SHP77 (cell line): ENCODE measurements at regions not wholly inside any gene's neighbourhood (a gene's known extent, or its start where the extent isn't known, plus 50 kb on each side); places are given as distances from the start of the nearest gene placed in this dataset.

Experiments used
- DNase-seq, 2 experiments: peaks; one replicate each; lab custom pipeline; 2025; lab: John Stamatoyannopoulos, UW

DNA sequence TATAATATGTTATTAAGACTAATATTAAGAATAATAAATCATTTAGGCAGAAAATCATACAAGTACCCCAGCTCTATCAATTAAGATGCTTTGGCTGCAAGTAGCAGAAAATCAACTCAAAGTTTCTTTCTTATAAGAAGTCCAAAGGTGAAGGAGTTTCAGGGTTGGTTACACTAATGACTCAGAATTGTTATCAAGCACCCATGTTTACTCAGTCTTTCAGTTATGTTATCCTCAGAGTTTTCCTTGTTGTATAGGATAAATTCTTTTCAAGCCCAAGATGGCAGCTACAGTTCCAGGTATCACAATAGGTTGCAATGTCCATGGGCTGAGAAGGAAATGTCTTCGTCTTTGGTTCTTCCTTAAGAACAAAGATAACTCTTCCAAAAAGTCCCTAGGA lies 163.6 kb downstream of the TNFSF18 start:
- no peak for DNase-seq

- no peak for DNase-seq
Measured at GRCh38 chr1:172893146-172893841, 157.4 kb downstream of the TNFSF18 start.

DNA sequence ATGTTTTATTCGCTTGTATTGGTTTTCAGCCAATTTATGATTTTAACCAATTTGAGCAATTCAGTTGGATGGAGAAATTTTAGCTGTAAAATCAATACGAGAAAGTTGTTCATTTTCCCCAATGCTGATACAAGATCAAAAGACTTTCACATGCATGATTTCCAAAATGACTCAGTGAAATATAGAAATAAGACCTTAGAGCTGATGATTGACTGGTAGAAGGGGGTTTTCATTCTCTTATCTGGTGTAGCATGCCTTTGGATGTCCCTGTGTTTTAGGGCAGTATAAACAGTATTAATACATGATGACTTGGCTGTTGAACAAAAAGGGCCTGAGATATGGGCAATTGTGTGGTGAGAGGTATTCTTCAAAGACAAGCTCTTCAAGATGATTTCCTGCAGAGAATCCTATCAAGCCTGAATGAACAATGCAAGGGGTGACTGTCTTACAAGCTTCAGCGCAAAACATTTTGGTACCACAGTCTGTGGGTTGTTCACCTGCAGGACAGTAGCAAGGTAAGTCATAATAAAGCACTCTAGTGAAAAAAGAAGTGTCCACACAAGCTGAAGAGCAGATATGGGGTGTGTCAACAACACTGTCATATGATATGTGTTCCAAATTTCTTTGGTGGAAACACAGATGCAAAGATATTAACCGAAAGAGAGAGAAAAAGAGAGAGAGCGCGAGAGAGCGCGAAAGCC lies 156.2 kb downstream of the TNFSF18 start:
- DNase-seq: no peak

GRCh38 chr1:172895050-172895460 lies 155.7 kb downstream of the TNFSF18 start:
- no peak for DNase-seq

- DNase-seq: no peak
Measured at GRCh38 chr1:172895761-172896160, 155.0 kb downstream of the TNFSF18 start.

DNA sequence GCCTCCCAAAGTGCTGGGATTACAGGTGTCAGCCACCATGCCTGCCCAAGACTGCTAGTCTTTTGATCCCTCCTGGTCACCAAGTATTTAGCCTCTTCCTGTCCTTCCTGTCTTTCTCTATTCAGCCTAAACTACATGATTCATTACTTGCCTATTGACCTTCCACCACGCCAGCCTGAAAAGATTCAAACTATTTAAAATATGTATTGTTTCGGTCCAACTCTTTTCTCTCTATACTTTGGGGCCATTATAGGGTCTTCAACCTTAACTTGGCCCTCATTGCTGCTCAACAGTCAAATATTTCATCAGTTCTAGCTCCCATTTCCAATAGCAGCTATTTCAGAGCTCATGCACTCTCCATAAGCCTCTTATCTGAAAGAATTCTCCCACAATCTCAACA lies 153.0 kb downstream of the TNFSF18 start:
- no peak for DNase-seq

GRCh38 chr1:172898866-172899265 lies 151.9 kb downstream of the TNFSF18 start:
- no peak for DNase-seq

- DNase-seq: no peak
Measured at GRCh38 chr1:172900376-172900997, 150.3 kb downstream of the TNFSF18 start.

DNA sequence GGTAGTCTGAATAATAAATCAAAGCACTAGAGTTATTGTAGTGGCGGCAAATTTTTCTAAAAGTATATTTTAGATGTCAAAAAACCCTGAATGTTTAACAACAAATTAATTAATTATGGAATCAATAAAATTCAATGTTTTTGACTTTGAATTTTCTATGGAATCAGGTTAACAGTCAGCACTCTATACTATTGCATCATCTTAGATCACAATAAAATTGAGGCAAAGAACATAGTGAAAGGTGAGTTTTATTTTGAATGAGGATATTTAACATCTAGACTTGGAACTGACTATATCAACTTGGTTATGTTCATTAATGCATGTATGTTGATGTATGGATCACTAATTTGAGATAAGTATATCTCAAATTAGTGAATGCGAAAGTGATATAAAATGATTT lies 148.5 kb downstream of the TNFSF18 start:
- no peak for DNase-seq

GRCh38 chr1:172902861-172903381 lies 147.8 kb downstream of the TNFSF18 start:
- no peak for DNase-seq

GRCh38 chr1:172903581-172904220 lies 147.0 kb downstream of the TNFSF18 start:
- no peak for DNase-seq

- no peak for DNase-seq
Measured at GRCh38 chr1:172905452-172905851, 145.3 kb downstream of the TNFSF18 start.

DNA sequence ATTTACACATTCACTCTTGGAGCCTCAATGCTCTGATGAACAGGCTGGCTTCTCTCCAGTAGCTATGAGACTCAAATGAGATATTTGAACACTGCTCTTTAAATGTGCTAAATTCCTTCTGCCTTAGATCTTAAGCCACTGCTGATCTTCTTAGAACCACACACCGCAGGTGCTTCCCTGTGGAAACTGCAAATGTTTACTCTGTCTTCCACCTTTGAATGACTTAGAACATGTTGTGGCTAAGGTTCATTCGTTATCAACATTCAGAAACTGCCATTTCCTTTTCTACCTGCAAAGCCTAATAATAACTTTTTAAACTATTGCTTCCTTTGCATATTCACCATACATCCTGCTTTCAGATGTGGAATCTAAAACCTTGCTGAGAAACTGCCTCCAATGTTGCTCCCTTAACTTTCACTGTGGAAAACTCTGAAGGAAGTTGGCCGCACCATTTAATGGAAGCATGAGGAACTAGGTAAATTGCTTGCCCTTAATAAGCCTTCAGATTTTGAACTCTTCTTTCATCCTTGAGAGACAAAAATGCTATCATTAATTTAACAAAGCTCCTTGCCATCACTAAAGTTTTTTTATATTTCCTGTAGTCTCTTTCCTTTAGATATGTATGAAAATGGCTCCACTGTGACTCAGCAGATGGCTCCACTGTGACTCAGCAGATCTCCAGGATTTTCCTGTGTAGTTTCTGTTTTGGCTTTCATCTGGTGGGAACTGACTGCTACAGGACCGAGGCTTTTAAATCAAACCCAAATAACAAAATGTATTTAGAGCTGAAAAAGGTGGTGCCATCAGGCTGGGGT lies 143.8 kb downstream of the TNFSF18 start:
- DNase-seq: no peak

GRCh38 chr1:172907834-172908326 lies 142.9 kb downstream of the TNFSF18 start:
- DNase-seq: no peak

- no peak for DNase-seq
Measured at GRCh38 chr1:172909606-172910326, 141.0 kb downstream of the TNFSF18 start.

- DNase-seq: no peak
Measured at GRCh38 chr1:172912765-172913260, 137.9 kb downstream of the TNFSF18 start.

DNA sequence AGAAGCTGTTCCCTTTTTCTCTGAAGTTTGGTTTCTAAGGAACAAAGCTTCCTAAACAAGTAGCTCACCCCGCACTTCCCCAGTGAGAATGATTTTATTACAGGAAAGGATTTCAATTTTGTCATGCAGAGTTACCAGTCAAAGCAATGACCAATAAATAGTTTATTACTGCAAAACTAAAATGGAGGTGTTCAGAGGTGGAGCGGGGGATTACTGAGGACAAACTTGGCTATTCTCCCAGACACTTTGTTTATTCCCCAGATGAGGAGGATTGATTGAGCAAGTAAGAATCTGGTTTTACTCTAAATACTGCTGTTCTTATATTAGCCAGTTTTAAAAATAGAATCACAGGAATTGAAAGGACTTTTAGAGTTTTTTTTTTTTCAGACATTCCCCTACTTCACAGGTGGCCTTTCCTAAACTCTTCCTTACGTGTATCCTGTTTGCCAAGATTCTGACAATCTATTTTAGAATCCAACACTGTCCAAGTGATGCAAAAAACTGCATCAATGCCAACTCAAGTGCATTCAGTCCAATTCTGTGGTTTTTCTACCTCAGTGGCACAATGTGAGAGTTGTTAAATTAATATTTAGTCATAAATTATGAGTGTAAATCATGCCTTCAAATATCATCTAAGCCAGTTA lies 136.1 kb downstream of the TNFSF18 start:
- DNase-seq: no peak

DNA sequence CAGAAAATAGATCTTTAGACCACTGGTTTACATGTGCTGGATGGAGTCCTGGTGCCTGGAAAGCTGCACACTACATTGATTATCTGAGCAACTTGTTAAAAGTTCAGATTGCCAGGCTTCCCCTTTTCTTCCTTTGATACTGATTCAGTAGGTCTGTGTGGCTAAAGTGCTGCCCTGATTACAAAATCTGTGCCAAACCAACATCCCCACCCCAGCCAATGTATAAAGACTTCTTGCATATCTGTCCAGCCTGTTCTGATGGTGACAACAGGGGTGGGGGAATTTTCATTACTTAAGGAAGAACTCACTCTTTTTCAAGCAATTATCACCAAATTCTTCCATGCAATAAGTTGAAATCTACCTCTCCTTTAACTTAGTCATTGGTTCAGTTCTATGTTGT lies 135.5 kb downstream of the TNFSF18 start:
- no peak for DNase-seq

- DNase-seq: no peak
Measured at GRCh38 chr1:172916116-172916515, 134.6 kb downstream of the TNFSF18 start.

- DNase-seq: no peak
Measured at GRCh38 chr1:172917972-172918371, 132.8 kb downstream of the TNFSF18 start.
